ENCODE measurements at regions not wholly inside any gene's neighbourhood (a gene's known extent, or its start where the extent isn't known, plus 50 kb on each side); places are given as distances from the start of the nearest gene placed in this dataset.
"Not testable (repeated sequence)": the region's sequence is repeated elsewhere in the genome, so short reads cannot be mapped to it uniquely, and the experiment has no call there.

GRCh38 chr1:2851918-2852317, 50.4 kb upstream of the TTC34 start:
- DNase-seq (ENCODE audit: low read depth in 4 of 4, low spot score in 2 of 4) = not testable (repeated sequence)

- DNase-seq (ENCODE audit: low read depth in 4 of 4, low spot score in 2 of 4) = no peak
These were observed 52.2 kb upstream of the TTC34 start for GRCh38 chr1:2853711-2854110.

GRCh38 chr1:2854151-2854550, 52.7 kb upstream of the TTC34 start:
- DNase-seq (ENCODE audit: low read depth in 4 of 4, low spot score in 2 of 4) = no peak

- DNase-seq (ENCODE audit: low read depth in 4 of 4, low spot score in 2 of 4) = no peak
These were observed 53.1 kb upstream of the TTC34 start for GRCh38 chr1:2854611-2855010.

- peak in 1 of 4 donors; percentile 24 for DNase-seq (ENCODE audit: low read depth in 4 of 4, low spot score in 2 of 4)
These were observed 53.9 kb upstream of the TTC34 start for GRCh38 chr1:2855206-2856065.

GRCh38 chr1:2856066-2856390, 54.5 kb upstream of the TTC34 start:
- no peak for DNase-seq (ENCODE audit: low read depth in 4 of 4, low spot score in 2 of 4)

- no peak for DNase-seq (ENCODE audit: low read depth in 4 of 4, low spot score in 2 of 4)
These were observed 55.3 kb upstream of the TTC34 start for GRCh38 chr1:2856676-2857375.

GRCh38 chr1:2857521-2857920, 56.0 kb upstream of the TTC34 start:
- no peak for DNase-seq (ENCODE audit: low read depth in 4 of 4, low spot score in 2 of 4)

- DNase-seq (ENCODE audit: low read depth in 4 of 4, low spot score in 2 of 4) = no peak
These were observed 57.2 kb upstream of the TTC34 start for GRCh38 chr1:2858676-2859075.

- DNase-seq (ENCODE audit: low read depth in 4 of 4, low spot score in 2 of 4) = no peak
These were observed 57.9 kb upstream of the TTC34 start for GRCh38 chr1:2859219-2859880.

GRCh38 chr1:2859881-2860430, 58.5 kb upstream of the TTC34 start:
- no peak for DNase-seq (ENCODE audit: low read depth in 4 of 4, low spot score in 2 of 4)

- DNase-seq (ENCODE audit: low read depth in 4 of 4, low spot score in 2 of 4) = no peak
These were observed 59.1 kb upstream of the TTC34 start for GRCh38 chr1:2860476-2861142.

GRCh38 chr1:2861143-2861987, 59.9 kb upstream of the TTC34 start:
- no peak for DNase-seq (ENCODE audit: low read depth in 4 of 4, low spot score in 2 of 4)

GRCh38 chr1:2861988-2862813, 60.7 kb upstream of the TTC34 start:
- DNase-seq (ENCODE audit: low read depth in 4 of 4, low spot score in 2 of 4) = no peak

- DNase-seq (ENCODE audit: low read depth in 4 of 4, low spot score in 2 of 4) = no peak
These were observed 61.5 kb upstream of the TTC34 start for GRCh38 chr1:2862814-2863647.

- no peak for DNase-seq (ENCODE audit: low read depth in 4 of 4, low spot score in 2 of 4)
These were observed 62.1 kb upstream of the TTC34 start for GRCh38 chr1:2863648-2863963.

GRCh38 chr1:2864203-2864905, 62.9 kb upstream of the TTC34 start:
- no peak for DNase-seq (ENCODE audit: low read depth in 4 of 4, low spot score in 2 of 4)

GRCh38 chr1:2865000-2865399, 63.5 kb upstream of the TTC34 start:
- no peak for DNase-seq (ENCODE audit: low read depth in 4 of 4, low spot score in 2 of 4)

Measured in left renal cortex interstitium (tissue), 4 donors.